ENCODE measurements at regions not wholly inside any gene's neighbourhood (a gene's known extent, or its start where the extent isn't known, plus 50 kb on each side); places are given as distances from the start of the nearest gene placed in this dataset.

DNA sequence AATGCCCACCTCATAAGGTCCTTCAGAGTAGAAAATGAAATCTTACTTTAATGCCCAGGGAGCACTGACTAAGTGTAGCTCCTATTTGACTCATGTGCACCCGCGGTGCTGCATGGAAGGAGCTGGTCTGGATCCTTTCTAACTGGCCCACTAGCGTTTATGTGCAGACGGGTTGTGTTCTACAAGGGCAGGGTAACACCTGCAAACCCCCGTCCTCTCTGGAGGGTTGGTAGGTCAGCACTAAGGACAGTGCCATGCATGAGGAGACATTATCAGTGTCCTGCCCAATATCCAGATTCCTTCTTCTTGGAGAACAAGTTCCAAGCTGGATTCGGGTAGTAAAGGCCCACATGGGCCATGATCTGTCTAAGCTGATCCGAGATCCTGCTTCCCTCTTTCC, 140.3 kb downstream of the ANKRD60 start:
- Histone ChIP-seq H3K27me3 (no peaks in the 10 kb centered on the region), H3K9me3 (no peaks in the 10 kb centered on the region), H3K36me3 (no peaks in the 10 kb centered on the region), H3K27ac (no peak overlapping the region), H3K4me3 (no peak overlapping the region), H3K4me1 (no peaks in the 10 kb centered on the region)
- no peak for TF ChIP-seq POLR2A (IDR thresholded peaks at IDR 0.05)
- no peak for DNase-seq
- WGBS, 2 donors, result 82 to 88% methylated on average over 6 to 7 of the region's 7 CpGs
- intact Hi-C loops (cut with DNase I), result no loop called here

DNA sequence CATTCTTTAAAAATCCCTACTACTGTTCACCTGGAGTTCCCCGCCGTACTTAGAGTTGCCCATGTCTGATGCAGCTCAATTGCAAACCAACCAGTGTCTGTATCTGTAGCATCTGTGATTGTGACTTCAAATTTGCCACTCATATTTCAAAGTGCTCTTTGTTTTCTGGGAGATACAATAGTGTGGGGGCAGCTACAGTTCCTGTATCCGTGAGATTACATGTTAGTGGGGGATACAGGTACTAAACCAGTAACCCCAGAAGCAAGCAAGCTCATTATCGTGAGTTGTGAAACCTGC, 140.9 kb downstream of the ANKRD60 start:
- Histone ChIP-seq H3K4me1 (no peaks in the 10 kb centered on the region), H3K27ac (no peak overlapping the region), H3K36me3 (no peaks in the 10 kb centered on the region), H3K9me3 (no peaks in the 10 kb centered on the region), H3K4me3 (no peak overlapping the region), H3K27me3 (no peaks in the 10 kb centered on the region)
- no peak for DNase-seq
- TF ChIP-seq, protein P1, sequence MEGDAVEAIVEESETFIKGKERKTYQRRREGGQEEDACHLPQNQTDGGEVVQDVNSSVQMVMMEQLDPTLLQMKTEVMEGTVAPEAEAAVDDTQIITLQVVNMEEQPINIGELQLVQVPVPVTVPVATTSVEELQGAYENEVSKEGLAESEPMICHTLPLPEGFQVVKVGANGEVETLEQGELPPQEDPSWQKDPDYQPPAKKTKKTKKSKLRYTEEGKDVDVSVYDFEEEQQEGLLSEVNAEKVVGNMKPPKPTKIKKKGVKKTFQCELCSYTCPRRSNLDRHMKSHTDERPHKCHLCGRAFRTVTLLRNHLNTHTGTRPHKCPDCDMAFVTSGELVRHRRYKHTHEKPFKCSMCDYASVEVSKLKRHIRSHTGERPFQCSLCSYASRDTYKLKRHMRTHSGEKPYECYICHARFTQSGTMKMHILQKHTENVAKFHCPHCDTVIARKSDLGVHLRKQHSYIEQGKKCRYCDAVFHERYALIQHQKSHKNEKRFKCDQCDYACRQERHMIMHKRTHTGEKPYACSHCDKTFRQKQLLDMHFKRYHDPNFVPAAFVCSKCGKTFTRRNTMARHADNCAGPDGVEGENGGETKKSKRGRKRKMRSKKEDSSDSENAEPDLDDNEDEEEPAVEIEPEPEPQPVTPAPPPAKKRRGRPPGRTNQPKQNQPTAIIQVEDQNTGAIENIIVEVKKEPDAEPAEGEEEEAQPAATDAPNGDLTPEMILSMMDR (IDR thresholded peaks at IDR 0.05), result no peak
- no peak for TF ChIP-seq POLR2A (IDR thresholded peaks at IDR 0.05)
- intact Hi-C loops (cut with DNase I), result no loop called here
- WGBS, 2 donors, result 39 to 41% methylated on average over 2 to 4 of the region's 4 CpGs

DNA sequence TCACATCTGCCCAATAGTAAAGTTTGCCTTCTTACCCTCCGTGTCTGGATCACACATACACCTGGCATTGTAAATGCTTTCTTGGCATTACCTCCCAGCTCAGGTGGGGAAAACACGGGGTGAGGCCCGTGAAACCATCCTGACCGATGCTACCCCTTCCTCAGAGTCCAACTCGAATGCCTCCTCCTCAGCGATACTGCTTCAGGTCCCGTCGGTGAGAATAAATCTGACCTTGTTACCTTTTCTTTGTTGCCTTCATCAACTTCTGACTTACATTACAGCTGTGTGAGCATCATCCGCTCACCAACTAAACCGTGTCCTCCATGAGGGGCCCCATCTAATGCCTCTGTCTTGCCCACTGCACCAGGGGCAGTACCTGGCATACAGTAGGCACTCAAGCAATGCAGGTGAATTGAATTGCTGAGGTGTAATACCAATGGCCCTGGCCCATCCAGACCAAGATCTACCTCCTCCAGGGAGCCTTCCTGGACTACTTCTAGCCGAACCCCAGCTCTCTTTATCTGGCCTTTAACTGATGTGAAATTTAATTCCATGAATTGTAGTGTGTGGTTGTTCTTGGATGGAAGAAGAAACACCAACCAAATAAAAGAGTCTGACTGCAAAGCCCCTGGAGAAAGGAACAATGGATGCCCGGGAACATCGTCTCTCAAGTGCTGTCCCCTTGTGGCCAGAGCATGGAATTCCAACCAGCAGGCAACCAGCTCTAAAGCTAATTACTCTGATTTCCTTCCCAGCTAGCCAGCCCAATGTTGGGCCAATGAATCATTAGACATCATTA, 141.5 kb downstream of the ANKRD60 start:
- Histone ChIP-seq H3K4me3 (no peak overlapping the region), H3K27me3 (no peaks in the 10 kb centered on the region), H3K4me1 (no peaks in the 10 kb centered on the region), H3K9me3 (no peaks in the 10 kb centered on the region), H3K36me3 (no peaks in the 10 kb centered on the region), H3K27ac (no peak overlapping the region)
- intact Hi-C loops (cut with DNase I), result no loop called here
- no peak for DNase-seq
- 73 to 79% methylated on average over 12 to 13 of the region's 13 CpGs for WGBS, 2 donors
- TF ChIP-seq POLR2A (IDR thresholded peaks at IDR 0.05), result no peak
- TF ChIP-seq, protein P1 (IDR thresholded peaks at IDR 0.05), result peak; percentile 51 to 83 (median 75)

DNA sequence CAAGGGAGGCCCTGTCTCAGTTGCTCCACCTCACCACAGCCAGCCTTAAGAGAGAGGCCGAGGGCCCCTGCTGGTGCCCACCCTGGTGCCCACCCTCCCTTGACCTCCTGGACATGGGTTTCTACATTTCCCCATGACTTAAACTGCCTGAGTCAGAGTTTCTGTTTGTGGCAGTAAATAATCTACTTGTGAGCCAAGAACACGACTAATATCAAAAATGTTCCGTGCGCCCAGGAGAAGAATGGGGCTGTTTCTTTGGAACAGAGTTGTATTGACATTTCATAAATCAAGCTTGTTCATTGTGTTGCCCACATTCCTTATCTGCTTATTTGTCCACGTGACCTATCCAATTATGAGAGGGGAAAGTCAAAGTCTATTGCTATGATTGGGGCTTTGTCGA, 143.5 kb downstream of the ANKRD60 start:
- no peak for DNase-seq
- no peak overlapping the region for H3K27ac ChIP-seq
- intact Hi-C loops (cut with DNase I), result no loop called here
- H3K9me3 ChIP-seq, result no peaks in the 10 kb centered on the region
- TF ChIP-seq, protein P1 (IDR thresholded peaks at IDR 0.05), result no peak
- TF ChIP-seq POLR2A (IDR thresholded peaks at IDR 0.05), result no peak
- no peaks in the 10 kb centered on the region for H3K27me3 ChIP-seq
- H3K4me3 ChIP-seq, result no peak overlapping the region
- no peaks in the 10 kb centered on the region for H3K4me1 ChIP-seq
- 56 to 80% methylated on average over 5 to 6 of the region's 6 CpGs for WGBS, 2 donors
- H3K36me3 ChIP-seq, result no peaks in the 10 kb centered on the region

DNA sequence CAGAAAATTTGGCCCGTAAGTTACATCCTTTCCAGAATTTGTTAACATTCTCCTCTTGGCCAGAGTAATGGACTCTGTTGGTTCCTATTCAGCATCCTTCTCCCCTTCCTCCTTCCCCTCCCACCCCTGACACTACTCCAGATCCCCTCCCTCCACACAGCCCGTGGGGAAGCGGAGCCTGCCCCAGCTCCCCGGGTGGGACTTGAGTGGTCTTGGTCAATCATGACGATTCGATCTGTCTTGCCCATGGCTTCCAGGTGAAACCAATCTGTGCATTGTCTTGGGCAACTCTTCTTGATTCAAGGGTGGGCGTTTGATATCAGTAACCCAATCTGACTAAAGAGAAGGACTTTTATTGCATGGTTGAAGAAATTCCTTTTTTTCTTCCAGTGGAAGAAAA, 143.9 kb downstream of the ANKRD60 start:
- H3K36me3 ChIP-seq, result no peaks in the 10 kb centered on the region
- TF ChIP-seq, protein P1 (IDR thresholded peaks at IDR 0.05), result no peak
- no peak for TF ChIP-seq POLR2A (IDR thresholded peaks at IDR 0.05)
- intact Hi-C loops (cut with DNase I), result no loop called here
- DNase-seq, result no peak
- WGBS, 2 donors, result 74 to 83% methylated on average over 3 to 6 of the region's 7 CpGs
- no peak overlapping the region for H3K27ac ChIP-seq
- no peaks in the 10 kb centered on the region for H3K4me1 ChIP-seq
- no peak overlapping the region for H3K4me3 ChIP-seq
- no peaks in the 10 kb centered on the region for H3K27me3 ChIP-seq
- H3K9me3 ChIP-seq, result no peaks in the 10 kb centered on the region

DNA sequence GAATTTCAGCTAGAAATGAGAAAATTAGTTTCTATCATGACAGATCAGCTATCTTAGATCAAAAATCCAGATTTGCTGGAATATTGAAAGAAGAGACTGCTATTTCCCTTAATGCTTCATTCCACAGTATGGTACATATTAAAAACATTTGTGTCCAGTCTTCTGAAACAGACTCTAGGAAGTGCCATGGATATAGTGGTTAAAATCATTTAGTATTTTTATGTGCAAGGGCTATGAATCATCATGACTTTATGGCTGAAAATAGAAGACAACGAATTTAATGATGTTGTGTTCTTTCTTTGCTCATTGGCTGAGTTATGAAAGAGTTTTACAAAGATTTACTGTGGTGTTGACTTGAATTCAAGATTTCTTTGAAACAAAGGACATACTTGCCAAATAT, 146.6 kb downstream of the ANKRD60 start:
- DNase-seq, result no peak
- intact Hi-C loops (cut with DNase I), result no loop called here
- Histone ChIP-seq H3K4me1 (peaks cover 0 to 12% (median 0%) of the 10 kb centered on the region in 3 donors), H3K27ac (no peak overlapping the region), H3K9me3 (no peaks in the 10 kb centered on the region), H3K36me3 (no peaks in the 10 kb centered on the region), H3K4me3 (no peak overlapping the region), H3K27me3 (peaks cover 0 to 4% (median 0%) of the 10 kb centered on the region in 4 donors)
- WGBS, 2 donors, result 3 to 5% methylated on average over 1 of the region's 1 CpG
- no peak for TF ChIP-seq POLR2A (IDR thresholded peaks at IDR 0.05)
- TF ChIP-seq, protein P1 (IDR thresholded peaks at IDR 0.05), result no peak

Measured in esophagus squamous epithelium (tissue), 5 donors.